NT2/D1 (cell line): ENCODE measurements at regions not wholly inside any gene's neighbourhood (a gene's known extent, or its start where the extent isn't known, plus 50 kb on each side); places are given as distances from the start of the nearest gene placed in this dataset.

ENCODE experiments used
- SUZ12 ChIP-seq: IDR thresholded peaks from 2 replicates; pipeline ENCODE4 v1.6.1; 2011; ENCODE audit not compliant: insufficient read length, insufficient read depth; ENCODE audit errors: extremely low read depth
- ZNF274 ChIP-seq: IDR thresholded peaks from 2 replicates; pipeline ENCODE4 v1.6.1; 2011; ENCODE audit warnings: mild to moderate bottlenecking, low read depth, low read length

- no peak for TF ChIP-seq ZNF274
- TF ChIP-seq SUZ12, result no peak
Observed at GRCh38 chr16:55954906-55955305, 79.7 kb upstream of the CES5A start.
